Psoas muscle (tissue), 7 donors: ENCODE measurements at regions not wholly inside any gene's neighbourhood (a gene's known extent, or its start where the extent isn't known, plus 50 kb on each side); places are given as distances from the start of the nearest gene placed in this dataset.

Source experiments
- ATAC-seq, 4 donors: fragments of 200-7000 bp; cut with Tn5 transposase; one replicate each; pipeline ENCODE4 v1.9.1; 2020; ENCODE audit warnings: moderate library complexity in 3 of 4, mild to moderate bottlenecking in 2 of 4
- DNase-seq, 2 donors: peaks; one replicate each; pipeline ENCODE4 v3.0.0-alpha.2; 2020
- H3K27ac ChIP-seq: fragments of 200-600 bp; one replicate; pipeline ENCODE4 v1.8.0; 2022
- H3K27me3 ChIP-seq, 3 donors: fragments of 200-600 bp in 1 of 3; one replicate each; pipeline versions ENCODE4 v1.6.1 to v1.8.0; 2013 to 2022; ENCODE audit warnings: low read length in 2 of 3, mild to moderate bottlenecking in 2 of 3, moderate library complexity in 1 of 3; ENCODE audit not compliant: insufficient read depth in 3 of 3
- H3K36me3 ChIP-seq, 2 donors: fragments of 200-600 bp in 1 of 2; one replicate each; pipeline versions ENCODE4 v1.6.1 to v1.8.0; 2013 to 2022; ENCODE audit warnings: low read depth in 1 of 2, mild to moderate bottlenecking in 1 of 2, moderate library complexity in 1 of 2; ENCODE audit not compliant: insufficient read depth in 1 of 2
- H3K4me1 ChIP-seq: fragments of 200-600 bp; one replicate; pipeline ENCODE4 v1.8.0; 2022
- H3K4me3 ChIP-seq: fragments of 200-600 bp; one replicate; pipeline ENCODE4 v1.8.0; 2022; ENCODE audit warnings: mild to moderate bottlenecking
- H3K9me3 ChIP-seq: fragments of 200-600 bp; one replicate; pipeline ENCODE4 v1.8.0; 2022
- CTCF ChIP-seq: fragments of 200-600 bp; IDR thresholded peaks from one replicate; pipeline ENCODE4 v1.8.0; 2022; ENCODE audit warnings: antibody characterized with exemption
- WGBS, 3 donors: extraction: QIAGEN DNeasy Blood & Tissue Kit; methylation state at CpG; one replicate each; pipeline versions ENCODE4 v1.1.6 to v1.1.7; 2013; 5-methylcytosine and 5-hydroxymethylcytosine counted together
- intact Hi-C, 2 donors: fragments of 100-400 bp; cut with DNase I; formaldehyde crosslinking; loops; one replicate each; pipeline versions ENCODE4 v1.11.0 to v1.14.2; 2022
- donor health status: healthy with polysubstance abuse.
- donor health status: DM: no; HTN: no; CAD: no; lungs with moderate emphysema.
- donor health status: Bipolar disorder and iron deficiency.
- donor health status: healthy.
- donor health status: DM: yes; HTN: yes; CAD: no.
- donor health status: DM: no; HTN: no; CAD: no.
- donor health status: DM: yes; HTN: yes; CAD: no.

- ATAC-seq: no peak
- 78 to 85% (median 78%) methylated on average over 4 of the region's 4 CpGs for WGBS, 3 donors
- intact Hi-C loops: no loop called here
These were observed 275.5 kb downstream of the CDH19 start for GRCh38 chr18:66328296-66328878.

GRCh38 chr18:66325251-66325650 lies 278.6 kb downstream of the CDH19 start:
- H3K36me3 ChIP-seq: no peaks in the 10 kb centered on the region
- no peak overlapping the region for H3K4me3 ChIP-seq
- no peaks in the 10 kb centered on the region for H3K4me1 ChIP-seq
- intact Hi-C loops: no loop called here
- WGBS, 3 donors: 71 to 74% (median 71%) methylated on average over 5 of the region's 5 CpGs
- no peak for DNase-seq
- TF ChIP-seq CTCF: no peak
- no peak overlapping the region for H3K27ac ChIP-seq
- ATAC-seq: no peak
- no peaks in the 10 kb centered on the region for H3K27me3 ChIP-seq
- no peaks in the 10 kb centered on the region for H3K9me3 ChIP-seq

More at GRCh38 chr18:66328296-66328878, 275.5 kb downstream of the CDH19 start:
- Histone ChIP-seq H3K36me3 (no peaks in the 10 kb centered on the region), H3K9me3 (no peaks in the 10 kb centered on the region), H3K27ac (no peak overlapping the region), H3K4me3 (no peak overlapping the region), H3K27me3 (no peaks in the 10 kb centered on the region), H3K4me1 (no peaks in the 10 kb centered on the region)
- TF ChIP-seq CTCF: no peak
- no peak for DNase-seq

- no peaks in the 10 kb centered on the region for H3K27me3 ChIP-seq
- no peaks in the 10 kb centered on the region for H3K9me3 ChIP-seq
- H3K4me3 ChIP-seq: no peak overlapping the region
- intact Hi-C loops: no loop called here
- no peak for TF ChIP-seq CTCF
- DNase-seq: no peak
- H3K36me3 ChIP-seq: no peaks in the 10 kb centered on the region
- no peak for ATAC-seq
- 65 to 69% (median 67%) methylated on average over 2 of the region's 2 CpGs for WGBS, 3 donors
- no peak overlapping the region for H3K27ac ChIP-seq
- H3K4me1 ChIP-seq: no peaks in the 10 kb centered on the region
These were observed 279.3 kb downstream of the CDH19 start for GRCh38 chr18:66324616-66325015.

GRCh38 chr18:66317243-66318090 lies 286.4 kb downstream of the CDH19 start:
- 11 to 24% (median 14%) methylated on average over 1 of the region's 1 CpG for WGBS, 3 donors
- no peak for TF ChIP-seq CTCF

More at GRCh38 chr18:66317243-66318090, 286.4 kb downstream of the CDH19 start:
- Histone ChIP-seq H3K4me1 (no peaks in the 10 kb centered on the region), H3K9me3 (no peaks in the 10 kb centered on the region), H3K27ac (no peak overlapping the region), H3K4me3 (no peak overlapping the region), H3K36me3 (no peaks in the 10 kb centered on the region), H3K27me3 (no peaks in the 10 kb centered on the region)
- ATAC-seq: no peak
- intact Hi-C loops: no loop called here
- DNase-seq: no peak
